ENCODE measurements at regions not wholly inside any gene's neighbourhood (a gene's known extent, or its start where the extent isn't known, plus 50 kb on each side); places are given as distances from the start of the nearest gene placed in this dataset.

- DNase-seq (ENCODE audit: low spot score), result no peak
Measured at GRCh38 chr15:70426096-70426821, 328.5 kb upstream of the TLE3 start.

- DNase-seq (ENCODE audit: low spot score), result no peak
Measured at GRCh38 chr15:70424937-70425411, 327.3 kb upstream of the TLE3 start.

GRCh38 chr15:70423267-70423666 lies 325.6 kb upstream of the TLE3 start:
- DNase-seq (ENCODE audit: low spot score), result no peak

GRCh38 chr15:70422342-70422741 lies 324.6 kb upstream of the TLE3 start:
- DNase-seq (ENCODE audit: low spot score), result no peak

GRCh38 chr15:70420948-70421482 lies 323.3 kb upstream of the TLE3 start:
- no peak for DNase-seq (ENCODE audit: low spot score)

- DNase-seq (ENCODE audit: low spot score), result peak; percentile 73
Measured at GRCh38 chr15:70420086-70420947, 322.6 kb upstream of the TLE3 start.

GRCh38 chr15:70418943-70419342 lies 321.2 kb upstream of the TLE3 start:
- no peak for DNase-seq (ENCODE audit: low spot score)

- DNase-seq (ENCODE audit: low spot score), result no peak
Measured at GRCh38 chr15:70417535-70417934, 319.8 kb upstream of the TLE3 start.

- no peak for DNase-seq (ENCODE audit: low spot score)
Measured at GRCh38 chr15:70416829-70417228, 319.1 kb upstream of the TLE3 start.

- no peak for DNase-seq (ENCODE audit: low spot score)
Measured at GRCh38 chr15:70415398-70415797, 317.7 kb upstream of the TLE3 start.

GRCh38 chr15:70414626-70415025 lies 316.9 kb upstream of the TLE3 start:
- no peak for DNase-seq (ENCODE audit: low spot score)

- no peak for DNase-seq (ENCODE audit: low spot score)
Measured at GRCh38 chr15:70412794-70413193, 315.1 kb upstream of the TLE3 start.

- no peak for DNase-seq (ENCODE audit: low spot score)
Measured at GRCh38 chr15:70411143-70411863, 313.6 kb upstream of the TLE3 start.

GRCh38 chr15:70410371-70410985 lies 312.8 kb upstream of the TLE3 start:
- DNase-seq (ENCODE audit: low spot score), result no peak

GRCh38 chr15:70409388-70409787 lies 311.7 kb upstream of the TLE3 start:
- DNase-seq (ENCODE audit: low spot score), result no peak

- DNase-seq (ENCODE audit: low spot score), result no peak
Measured at GRCh38 chr15:70407955-70408354, 310.2 kb upstream of the TLE3 start.

- DNase-seq (ENCODE audit: low spot score), result no peak
Measured at GRCh38 chr15:70407336-70407670, 309.6 kb upstream of the TLE3 start.

- no peak for DNase-seq (ENCODE audit: low spot score)
Measured at GRCh38 chr15:70406617-70407335, 309.1 kb upstream of the TLE3 start.

GRCh38 chr15:70401709-70402108 lies 304.0 kb upstream of the TLE3 start:
- no peak for DNase-seq (ENCODE audit: low spot score)

GRCh38 chr15:70400766-70401541 lies 303.2 kb upstream of the TLE3 start:
- DNase-seq (ENCODE audit: low spot score), result no peak

GRCh38 chr15:70399204-70399603 lies 301.5 kb upstream of the TLE3 start:
- no peak for DNase-seq (ENCODE audit: low spot score)
